Peyer's patch (tissue), 4 donors: ENCODE measurements at regions not wholly inside any gene's neighbourhood (a gene's known extent, or its start where the extent isn't known, plus 50 kb on each side); places are given as distances from the start of the nearest gene placed in this dataset.

Experiments used
- DNase-seq, 3 donors: peaks; one replicate each; pipeline ENCODE4 v3.0.0-alpha.2; 2017 to 2019
- H3K27ac ChIP-seq, 4 donors: fragments of 200-600 bp; sonication (generic); one replicate each; pipeline ENCODE4 v1.5.1; 2016 to 2019
- H3K27me3 ChIP-seq, 2 donors: fragments of 200-600 bp; sonication (generic); one replicate each; pipeline ENCODE4 v1.5.1; 2019
- H3K36me3 ChIP-seq, 3 donors: fragments of 200-600 bp; sonication (generic); one replicate each; pipeline ENCODE4 v1.5.1; 2016 to 2019
- H3K4me1 ChIP-seq, 4 donors: fragments of 200-600 bp; sonication (generic); one replicate each; pipeline ENCODE4 v1.5.1; 2016 to 2019
- H3K4me3 ChIP-seq, 4 donors: fragments of 200-600 bp; sonication (generic); 1 replicate in 3 of 4; 2 replicates in 1 of 4; pipeline ENCODE4 v1.5.1; 2016 to 2019; ENCODE audit warnings: mild to moderate bottlenecking in 1 of 4
- H3K9me3 ChIP-seq, 4 donors: fragments of 200-600 bp; sonication (generic); one replicate each; pipeline ENCODE4 v1.5.1; 2016 to 2019; ENCODE audit warnings: mild to moderate bottlenecking in 1 of 4
- CTCF ChIP-seq, 6 experiments: fragments of 450-650 bp in 4 of 6; fragments of 200-600 bp in 2 of 6; sonication (generic) in 1 of 6; IDR thresholded peaks; one replicate each; pipeline ENCODE4 v1.5.1; 2017 to 2019; ENCODE audit warnings: antibody characterized with exemption in 6 of 6, mild to moderate bottlenecking in 3 of 6, moderate library complexity in 1 of 6
- POLR2A ChIP-seq, 2 donors: fragments of 450-650 bp; IDR thresholded peaks; one replicate each; pipeline ENCODE4 v1.5.1; 2017; ENCODE audit warnings: antibody characterized with exemption in 2 of 2, mild to moderate bottlenecking in 2 of 2, moderate library complexity in 2 of 2

- H3K4me3 ChIP-seq, result no peak overlapping the region
- H3K4me1 ChIP-seq, result no peaks in the 10 kb centered on the region
- H3K27ac ChIP-seq, result no peak overlapping the region
- no peak for TF ChIP-seq POLR2A (IDR thresholded peaks at IDR 0.05)
- no peak for TF ChIP-seq CTCF (IDR thresholded peaks at IDR 0.05)
- no peaks in the 10 kb centered on the region for H3K9me3 ChIP-seq
- no peak for DNase-seq
- H3K27me3 ChIP-seq, result no peaks in the 10 kb centered on the region
- no peaks in the 10 kb centered on the region for H3K36me3 ChIP-seq
Observed at GRCh38 chr4:119695216-119695615, 66.6 kb upstream of the PDE5A start.

- DNase-seq, result no peak
- Histone ChIP-seq H3K36me3 (no peaks in the 10 kb centered on the region), H3K4me3 (no peak overlapping the region), H3K4me1 (no peaks in the 10 kb centered on the region), H3K27me3 (no peaks in the 10 kb centered on the region), H3K27ac (no peak overlapping the region), H3K9me3 (no peaks in the 10 kb centered on the region)
- TF ChIP-seq POLR2A (IDR thresholded peaks at IDR 0.05) (no peak), CTCF (IDR thresholded peaks at IDR 0.05) (no peak)
Observed at GRCh38 chr4:119693126-119693525, 64.5 kb upstream of the PDE5A start.

- no peak for DNase-seq
- Histone ChIP-seq H3K27ac (no peak overlapping the region), H3K4me1 (no peaks in the 10 kb centered on the region), H3K36me3 (no peaks in the 10 kb centered on the region), H3K4me3 (no peak overlapping the region), H3K27me3 (no peaks in the 10 kb centered on the region), H3K9me3 (no peaks in the 10 kb centered on the region)
- TF ChIP-seq POLR2A (IDR thresholded peaks at IDR 0.05) (no peak), CTCF (IDR thresholded peaks at IDR 0.05) (no peak)
Observed at GRCh38 chr4:119692001-119692400, 63.4 kb upstream of the PDE5A start.

- H3K27ac ChIP-seq, result no peak overlapping the region
- no peaks in the 10 kb centered on the region for H3K27me3 ChIP-seq
- no peaks in the 10 kb centered on the region for H3K9me3 ChIP-seq
- H3K4me3 ChIP-seq, result no peak overlapping the region
- no peak for DNase-seq
- H3K36me3 ChIP-seq, result no peaks in the 10 kb centered on the region
- no peak for TF ChIP-seq POLR2A (IDR thresholded peaks at IDR 0.05)
- no peaks in the 10 kb centered on the region for H3K4me1 ChIP-seq
Observed at GRCh38 chr4:119690871-119691270, 62.3 kb upstream of the PDE5A start.

- H3K27ac ChIP-seq, result no peak overlapping the region
- no peak for TF ChIP-seq CTCF (IDR thresholded peaks at IDR 0.05)
- no peak for TF ChIP-seq POLR2A (IDR thresholded peaks at IDR 0.05)
Observed at GRCh38 chr4:119688446-119688845, 59.8 kb upstream of the PDE5A start.

GRCh38 chr4:119684463-119684862 lies 55.9 kb upstream of the PDE5A start:
- no peak for TF ChIP-seq POLR2A (IDR thresholded peaks at IDR 0.05)
- no peak for TF ChIP-seq CTCF (IDR thresholded peaks at IDR 0.05)
- Histone ChIP-seq H3K4me1 (no peaks in the 10 kb centered on the region), H3K36me3 (no peaks in the 10 kb centered on the region), H3K4me3 (no peak overlapping the region), H3K9me3 (no peaks in the 10 kb centered on the region), H3K27me3 (no peaks in the 10 kb centered on the region), H3K27ac (no peak overlapping the region)
- DNase-seq, result no peak

More at GRCh38 chr4:119688446-119688845, 59.8 kb upstream of the PDE5A start:
- no peaks in the 10 kb centered on the region for H3K4me1 ChIP-seq
- no peak overlapping the region for H3K4me3 ChIP-seq
- H3K27me3 ChIP-seq, result no peaks in the 10 kb centered on the region
- no peak for DNase-seq
- H3K36me3 ChIP-seq, result no peaks in the 10 kb centered on the region
- H3K9me3 ChIP-seq, result no peaks in the 10 kb centered on the region
